Activated CD4-positive, alpha-beta memory T cell treated with anti-CD3 and anti-CD28 coated beads for 36 hours (primary cell): ENCODE measurements at regions not wholly inside any gene's neighbourhood (a gene's known extent, or its start where the extent isn't known, plus 50 kb on each side); places are given as distances from the start of the nearest gene placed in this dataset.
"Not testable (repeated sequence)": the region's sequence is repeated elsewhere in the genome, so short reads cannot be mapped to it uniquely, and the experiment has no call there.

ENCODE experiments used
- CTCF ChIA-PET: fragments of 350-600 bp; sonication (Branson Sonifier 250); formaldehyde crosslinking; loops from one replicate; lab custom pipeline; 2021; ENCODE audit warnings: antibody characterized with exemption, inconsistent platforms; lab: Charles Lee
- POLR2A ChIA-PET: fragments of 350-600 bp; sonication (Branson Sonifier 250); formaldehyde crosslinking; loops from one replicate; lab custom pipeline; 2021; ENCODE audit warnings: antibody characterized with exemption; lab: Charles Lee
- DNase-seq: peaks from one replicate; pipeline ENCODE4 v3.0.0-alpha.2; 2020
- H3K27ac Mint-ChIP-seq: one replicate; pipeline ENCODE4 v1.8.0; 2021; ENCODE audit warnings: mixed read lengths
- H3K27me3 Mint-ChIP-seq: one replicate; pipeline ENCODE4 v1.8.0; 2021; ENCODE audit warnings: mixed read lengths
- H3K36me3 Mint-ChIP-seq: one replicate; pipeline ENCODE4 v1.8.0; 2021; ENCODE audit warnings: mixed read lengths
- H3K4me1 Mint-ChIP-seq: one replicate; pipeline ENCODE4 v1.8.0; 2021; ENCODE audit warnings: low read depth, mixed read lengths
- H3K4me3 Mint-ChIP-seq: one replicate; pipeline ENCODE4 v1.8.0; 2021; ENCODE audit warnings: mild to moderate bottlenecking, mixed read lengths
- H3K9me3 Mint-ChIP-seq: one replicate; pipeline ENCODE4 v1.8.0; 2021; ENCODE audit warnings: mixed read lengths
- intact Hi-C: fragments of 100-400 bp; cut with micrococcal nuclease; formaldehyde crosslinking; loops from one replicate; pipeline ENCODE4 v1.15.1; 2023

DNA sequence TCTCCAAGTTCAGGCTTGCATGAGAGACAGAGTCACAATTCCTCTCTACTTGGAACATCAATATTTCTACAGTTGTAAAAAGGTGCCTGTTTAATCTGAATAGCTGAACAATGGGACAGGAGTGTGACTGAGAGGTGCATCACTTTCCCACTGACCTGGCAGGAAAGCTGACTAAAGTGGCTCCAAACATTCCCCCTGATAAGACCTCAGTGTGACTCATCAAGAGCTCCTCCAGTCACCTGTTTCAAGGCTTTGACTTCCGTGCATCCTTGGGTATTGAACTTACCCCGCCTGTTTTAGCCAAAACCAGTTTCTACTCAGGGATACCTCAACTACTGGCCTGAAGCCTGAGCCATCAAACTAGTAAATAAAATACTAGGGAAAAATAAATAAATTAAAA lies 453.9 kb upstream of the DDX18 start:
- Mint-ChIP-seq H3K27me3 (no peaks in the 10 kb centered on the region), H3K27ac (no peak overlapping the region), H3K36me3 (no peaks in the 10 kb centered on the region), H3K4me3 (no peak overlapping the region), H3K9me3 (no peaks in the 10 kb centered on the region), H3K4me1 (no peaks in the 10 kb centered on the region)
- intact Hi-C loops: no loop called here
- ChIA-PET POLR2A (no interaction called here), CTCF (no interaction called here)
- DNase-seq: no peak

DNA sequence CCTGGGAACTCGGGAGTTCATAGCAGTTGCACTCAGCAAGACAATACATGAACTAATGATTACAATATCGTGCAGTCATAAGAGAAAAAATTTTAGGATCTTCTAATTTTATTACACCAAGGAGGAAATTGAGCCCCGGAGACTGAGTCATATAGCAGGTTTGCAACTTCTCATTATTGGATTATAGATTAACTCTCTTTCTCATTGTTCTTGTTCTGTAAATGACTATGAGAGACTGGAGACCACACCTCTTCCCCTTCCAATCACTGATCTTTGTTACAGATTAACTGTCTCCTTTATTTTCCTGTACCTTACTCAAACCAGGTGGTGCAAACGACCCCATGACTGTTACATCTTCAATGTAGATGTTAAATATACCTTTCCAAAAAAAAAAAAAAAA lies 435.8 kb upstream of the DDX18 start:
- H3K4me1 Mint-ChIP-seq: no peaks in the 10 kb centered on the region
- DNase-seq: no peak
- ChIA-PET CTCF (no interaction called here), POLR2A (no interaction called here)
- H3K27me3 Mint-ChIP-seq: no peaks in the 10 kb centered on the region
- intact Hi-C loops: no loop called here
- no peaks in the 10 kb centered on the region for H3K36me3 Mint-ChIP-seq
- H3K4me3 Mint-ChIP-seq: no peak overlapping the region
- no peak overlapping the region for H3K27ac Mint-ChIP-seq
- H3K9me3 Mint-ChIP-seq: peaks cover 4% of the 10 kb centered on the region

DNA sequence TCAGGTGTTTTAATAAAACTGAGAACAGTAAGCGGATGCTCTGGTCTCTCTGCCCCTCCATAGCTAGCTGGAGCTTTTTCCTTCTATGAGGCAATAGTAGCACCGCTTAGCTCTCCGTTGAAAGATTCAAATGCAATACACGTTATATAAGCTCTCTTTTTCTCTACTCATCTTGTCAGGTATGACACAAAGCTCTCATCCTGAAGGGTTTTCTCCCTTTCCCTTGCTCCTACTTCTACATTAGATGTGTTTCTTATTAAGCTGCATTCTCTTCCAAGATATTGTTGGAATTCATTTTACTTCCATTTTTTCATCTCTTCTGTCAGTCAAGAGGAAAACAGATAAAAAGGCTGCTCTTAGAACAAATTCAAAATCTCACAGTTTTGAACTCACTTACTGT lies 434.6 kb upstream of the DDX18 start:
- ChIA-PET CTCF (no interaction called here), POLR2A (no interaction called here)
- Mint-ChIP-seq H3K36me3 (no peaks in the 10 kb centered on the region), H3K9me3 (peaks cover 4% of the 10 kb centered on the region), H3K27ac (no peak overlapping the region), H3K27me3 (no peaks in the 10 kb centered on the region), H3K4me1 (no peaks in the 10 kb centered on the region), H3K4me3 (no peak overlapping the region)
- intact Hi-C loops: no loop called here
- no peak for DNase-seq

DNA sequence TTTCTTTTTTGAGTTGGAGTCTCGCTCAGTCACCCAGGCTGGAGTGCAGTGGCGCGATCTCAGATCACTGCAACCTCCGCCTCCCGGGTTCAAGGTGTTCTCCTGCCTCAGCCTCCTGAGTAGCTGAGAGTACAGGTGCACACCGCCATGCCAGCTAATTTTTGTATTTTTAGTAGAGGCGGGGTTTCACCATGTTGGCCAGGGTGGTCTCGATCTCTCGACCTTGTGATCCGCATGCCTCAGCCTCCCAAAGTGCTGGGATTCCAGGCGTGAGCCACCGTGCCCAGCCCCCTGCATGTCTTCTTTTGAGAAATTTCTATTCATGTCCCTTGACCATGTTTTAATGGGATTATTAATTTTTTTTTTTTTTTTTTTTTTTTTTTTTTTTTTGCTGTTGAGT lies 430.5 kb upstream of the DDX18 start:
- H3K27me3 Mint-ChIP-seq, DNase-seq, H3K4me1 Mint-ChIP-seq, intact Hi-C loops, H3K27ac Mint-ChIP-seq, CTCF ChIA-PET, POLR2A ChIA-PET, H3K36me3 Mint-ChIP-seq, H3K4me3 Mint-ChIP-seq: not testable (repeated sequence)
- H3K9me3 Mint-ChIP-seq: peaks cover 17% of the 10 kb centered on the region

DNA sequence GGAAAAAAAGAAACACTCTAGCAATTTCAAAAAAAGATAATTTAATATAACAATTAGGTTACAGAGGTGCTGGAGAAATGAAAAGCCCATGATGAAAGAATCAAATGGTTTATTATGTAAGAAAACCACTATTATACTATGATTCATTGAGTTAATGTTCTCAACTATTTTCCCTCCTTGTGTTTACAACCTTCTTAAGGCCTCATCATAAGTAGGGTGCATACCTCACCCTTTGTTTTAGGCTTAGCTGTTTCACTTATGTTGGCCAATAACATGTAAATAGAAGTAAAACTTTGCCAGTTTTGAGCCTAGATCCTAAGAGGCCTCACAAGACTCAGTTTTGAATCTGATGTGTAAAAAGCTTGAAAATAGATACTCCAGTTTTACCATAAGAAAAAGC lies 418.3 kb upstream of the DDX18 start:
- no peaks in the 10 kb centered on the region for H3K27me3 Mint-ChIP-seq
- CTCF ChIA-PET: no interaction called here

DNA sequence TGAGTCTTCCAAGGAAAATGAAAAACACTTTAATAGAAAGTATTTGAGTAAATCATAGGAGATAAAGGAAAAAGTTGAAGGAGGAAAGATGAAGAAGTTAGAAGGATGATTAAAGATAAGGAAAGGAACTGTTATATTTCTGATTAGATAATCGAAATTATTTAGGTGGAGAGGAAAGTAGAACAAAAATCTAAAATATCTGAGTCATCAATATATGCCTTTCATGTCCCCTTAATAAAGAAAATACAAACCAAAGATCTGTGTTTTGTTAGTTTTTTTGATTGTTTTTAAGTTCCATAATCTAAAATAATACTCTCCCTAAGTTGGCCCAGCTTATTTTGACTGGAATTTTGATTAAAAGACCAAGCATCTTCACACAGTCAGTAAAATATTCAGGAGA lies 412.9 kb upstream of the DDX18 start:
- Mint-ChIP-seq H3K36me3 (no peaks in the 10 kb centered on the region), H3K27me3 (no peaks in the 10 kb centered on the region), H3K4me1 (no peaks in the 10 kb centered on the region), H3K4me3 (no peak overlapping the region), H3K9me3 (peaks cover 2% of the 10 kb centered on the region), H3K27ac (no peak overlapping the region)
- ChIA-PET CTCF (no interaction called here), POLR2A (no interaction called here)
- intact Hi-C loops: no loop called here
- DNase-seq: no peak

More for the DNA sequence above, 418.3 kb upstream of the DDX18 start:
- Mint-ChIP-seq H3K4me1 (no peaks in the 10 kb centered on the region), H3K36me3 (no peaks in the 10 kb centered on the region), H3K9me3 (no peaks in the 10 kb centered on the region), H3K4me3 (no peak overlapping the region), H3K27ac (no peak overlapping the region)
- POLR2A ChIA-PET: no interaction called here
- intact Hi-C loops: no loop called here
- no peak for DNase-seq

DNA sequence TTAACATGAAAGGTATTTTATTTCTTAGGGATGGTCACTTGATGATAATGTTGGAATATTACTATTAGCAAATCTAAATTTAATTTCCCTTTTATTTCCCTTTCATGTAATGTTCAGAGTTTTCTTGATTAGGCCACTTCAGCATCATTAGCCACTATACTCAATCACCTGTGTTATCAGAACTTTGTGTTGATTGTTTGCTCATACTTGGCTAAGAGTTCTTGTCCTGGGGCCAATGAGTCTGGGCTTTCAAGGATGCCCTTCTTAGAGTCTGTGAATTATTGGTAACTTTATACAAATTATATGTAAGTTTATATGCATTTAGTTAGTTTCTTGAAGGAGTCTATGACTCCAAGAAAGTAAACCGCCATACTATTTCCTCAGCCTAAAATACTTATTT lies 408.0 kb upstream of the DDX18 start:
- Mint-ChIP-seq H3K4me1 (no peaks in the 10 kb centered on the region), H3K36me3 (no peaks in the 10 kb centered on the region), H3K4me3 (no peak overlapping the region), H3K9me3 (peaks cover 7% of the 10 kb centered on the region), H3K27ac (no peak overlapping the region), H3K27me3 (no peaks in the 10 kb centered on the region)
- DNase-seq: no peak
- POLR2A ChIA-PET: no interaction called here
- intact Hi-C loops: no loop called here
- CTCF ChIA-PET: no interaction called here

DNA sequence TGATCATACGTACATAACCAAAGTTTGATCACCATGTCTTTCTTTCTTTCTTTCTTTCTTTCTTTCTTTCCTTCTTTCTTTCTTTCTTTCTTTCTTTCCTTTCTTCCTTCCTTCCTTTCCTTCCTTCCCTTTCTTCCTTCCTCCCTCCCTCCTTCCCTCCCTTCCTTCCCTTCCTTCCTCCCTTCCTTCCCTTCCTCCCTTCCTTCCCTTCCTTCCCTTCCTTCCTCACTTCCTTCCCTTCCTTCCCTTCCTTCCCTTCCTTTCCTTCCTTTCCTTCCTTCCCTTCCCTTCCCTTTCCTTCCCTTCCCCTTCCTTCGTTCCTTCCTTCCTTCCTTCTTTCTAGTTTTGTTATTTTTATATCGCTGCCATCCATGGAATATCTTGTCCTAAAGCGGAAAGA lies 406.7 kb upstream of the DDX18 start:
- Mint-ChIP-seq H3K9me3 (peaks cover 7% of the 10 kb centered on the region), H3K4me3 (no peak overlapping the region), H3K36me3 (no peaks in the 10 kb centered on the region), H3K27ac (no peak overlapping the region), H3K27me3 (no peaks in the 10 kb centered on the region), H3K4me1 (no peaks in the 10 kb centered on the region)
- CTCF ChIA-PET: no interaction called here
- POLR2A ChIA-PET: no interaction called here
- intact Hi-C loops: no loop called here
- no peak for DNase-seq

DNA sequence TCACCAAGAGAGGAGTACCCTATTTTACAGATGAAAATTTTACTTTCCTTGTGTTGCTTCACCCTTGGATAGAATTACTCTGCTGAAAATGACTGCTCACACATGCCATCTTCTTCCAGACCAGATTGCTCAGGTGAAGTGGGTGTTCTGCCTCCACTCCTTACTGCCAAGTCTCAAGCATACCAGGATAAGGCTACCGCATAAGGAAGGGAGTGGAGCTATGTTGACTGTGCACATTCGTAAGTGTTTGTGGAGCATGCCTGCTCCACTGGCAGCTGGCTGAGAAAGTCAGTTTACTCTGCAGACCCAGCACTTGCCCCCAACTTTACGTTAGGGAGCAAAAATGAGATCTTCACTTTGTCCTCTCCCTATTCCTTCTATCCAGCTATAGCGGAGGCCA lies 405.0 kb upstream of the DDX18 start:
- DNase-seq: no peak
- Mint-ChIP-seq H3K9me3 (peaks cover 7% of the 10 kb centered on the region), H3K27me3 (no peaks in the 10 kb centered on the region), H3K4me3 (no peak overlapping the region), H3K27ac (no peak overlapping the region), H3K36me3 (no peaks in the 10 kb centered on the region), H3K4me1 (no peaks in the 10 kb centered on the region)
- intact Hi-C loops: no loop called here
- POLR2A ChIA-PET: no interaction called here
- CTCF ChIA-PET: no interaction called here

DNA sequence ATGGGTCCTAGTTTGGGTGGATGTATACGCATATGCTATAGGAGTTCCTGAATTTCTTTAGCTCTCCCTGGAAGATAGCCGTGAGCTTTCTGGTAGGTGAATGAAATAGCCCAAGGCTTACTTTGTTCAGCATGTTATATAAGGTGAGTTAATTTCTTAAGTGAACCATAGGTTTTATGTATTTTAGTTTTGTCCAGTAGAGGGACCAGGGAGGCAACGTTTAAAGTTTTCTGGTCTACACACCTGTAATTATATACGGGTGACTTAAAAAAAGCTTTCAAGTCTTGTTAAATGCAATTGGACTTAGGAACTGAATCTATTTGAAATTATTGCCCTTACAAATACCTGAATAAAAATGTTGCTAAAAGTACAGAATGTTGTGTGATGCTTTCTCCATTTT lies 402.5 kb upstream of the DDX18 start:
- ChIA-PET POLR2A (no interaction called here), CTCF (no interaction called here)
- no peaks in the 10 kb centered on the region for H3K4me1 Mint-ChIP-seq
- H3K4me3 Mint-ChIP-seq: no peak overlapping the region
- H3K27ac Mint-ChIP-seq: no peak overlapping the region
- intact Hi-C loops: no loop called here
- no peak for DNase-seq
- H3K27me3 Mint-ChIP-seq: no peaks in the 10 kb centered on the region
- peaks cover 13% of the 10 kb centered on the region for H3K9me3 Mint-ChIP-seq
- H3K36me3 Mint-ChIP-seq: no peaks in the 10 kb centered on the region

DNA sequence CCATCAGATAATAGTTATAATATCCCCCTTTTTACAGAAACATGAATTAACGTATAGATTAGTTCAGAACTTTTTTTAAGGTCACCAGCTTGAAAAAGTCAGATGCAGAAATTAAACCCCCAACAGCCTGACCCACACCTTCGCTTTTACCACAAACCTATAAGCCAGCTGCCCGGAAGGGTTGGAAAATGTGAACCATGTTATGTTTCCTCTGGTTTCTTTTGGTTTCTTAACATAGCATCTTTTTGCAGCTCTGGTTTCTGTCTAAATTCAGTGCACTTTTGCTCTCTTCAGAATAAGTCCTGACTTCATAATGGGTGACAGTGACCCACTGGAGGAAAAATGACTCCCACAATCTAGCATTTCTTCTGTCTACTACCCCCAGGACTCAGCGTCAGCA lies 381.7 kb upstream of the DDX18 start:
- ChIA-PET POLR2A (no interaction called here), CTCF (no interaction called here)

DNA sequence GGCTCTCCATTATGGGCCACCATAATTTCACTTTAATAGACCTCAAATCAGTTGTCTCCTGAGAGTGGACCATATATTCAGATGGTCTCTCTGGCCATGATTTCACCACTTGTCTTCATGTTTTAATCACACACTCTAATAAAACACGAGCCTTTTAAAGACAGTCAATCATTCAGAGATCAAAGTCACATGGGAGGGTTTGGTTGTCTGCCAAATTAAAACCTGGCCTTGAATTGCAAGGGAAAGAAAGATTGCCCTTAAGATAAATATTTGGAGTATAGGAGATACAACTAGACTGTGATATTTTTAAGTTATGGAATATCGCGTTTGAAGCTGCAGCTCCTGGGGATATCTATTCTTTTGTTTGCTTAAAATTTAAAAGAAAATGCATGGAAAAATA lies 377.8 kb upstream of the DDX18 start:
- H3K4me3 Mint-ChIP-seq: no peak overlapping the region
- no peak for DNase-seq
- intact Hi-C loops: no loop called here
- H3K9me3 Mint-ChIP-seq: no peaks in the 10 kb centered on the region
- CTCF ChIA-PET: no interaction called here
- H3K27me3 Mint-ChIP-seq: no peaks in the 10 kb centered on the region
- H3K4me1 Mint-ChIP-seq: no peaks in the 10 kb centered on the region
- H3K36me3 Mint-ChIP-seq: no peaks in the 10 kb centered on the region
- H3K27ac Mint-ChIP-seq: no peak overlapping the region
- POLR2A ChIA-PET: no interaction called here

More for the DNA sequence above, 381.7 kb upstream of the DDX18 start:
- H3K36me3 Mint-ChIP-seq: no peaks in the 10 kb centered on the region
- DNase-seq: no peak
- no peaks in the 10 kb centered on the region for H3K4me1 Mint-ChIP-seq
- no peak overlapping the region for H3K4me3 Mint-ChIP-seq
- intact Hi-C loops: no loop called here
- H3K27ac Mint-ChIP-seq: no peak overlapping the region
- H3K9me3 Mint-ChIP-seq: no peaks in the 10 kb centered on the region
- no peaks in the 10 kb centered on the region for H3K27me3 Mint-ChIP-seq

DNA sequence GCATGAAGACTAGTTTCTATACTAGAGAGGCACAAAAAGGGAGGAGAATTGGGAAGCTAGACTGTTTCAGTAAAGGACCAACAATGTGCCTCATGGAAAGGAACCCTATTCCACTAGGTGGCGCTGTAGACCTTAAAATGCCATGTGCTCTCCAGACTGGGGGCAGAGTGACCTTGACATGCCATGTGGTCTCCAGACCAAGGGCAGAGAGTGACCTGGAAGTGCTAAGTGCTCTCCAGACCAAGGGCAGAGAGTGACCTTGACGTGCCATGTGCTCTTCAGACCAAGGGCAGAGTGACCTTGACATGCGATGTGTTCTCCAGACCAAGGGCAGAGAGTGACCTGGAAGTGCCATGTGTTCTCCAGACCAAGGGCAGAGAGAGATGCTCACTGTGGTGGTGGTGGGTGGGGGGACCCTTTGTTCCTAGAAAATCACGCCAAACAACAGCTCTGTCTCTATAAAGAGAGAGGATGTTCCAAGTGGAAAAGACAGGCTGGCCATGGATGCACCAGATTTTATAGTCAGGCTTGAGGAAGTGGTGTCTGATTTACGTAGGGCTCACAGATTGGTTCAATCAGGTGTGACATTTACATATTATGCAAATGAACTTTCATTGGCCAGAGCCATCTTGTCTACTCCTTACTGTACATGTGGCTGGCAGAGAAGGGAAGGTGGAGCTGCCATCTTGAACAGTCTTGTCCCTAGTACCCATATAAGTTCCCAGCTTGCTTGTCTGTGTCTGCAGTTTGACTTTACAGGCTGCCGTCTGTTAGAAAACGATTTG lies 344.0 kb upstream of the DDX18 start:
- peak; percentile 13 for DNase-seq
- Mint-ChIP-seq H3K4me1 (no peaks in the 10 kb centered on the region), H3K9me3 (peaks cover 13% of the 10 kb centered on the region), H3K27me3 (no peaks in the 10 kb centered on the region), H3K4me3 (no peak overlapping the region), H3K27ac (no peak overlapping the region), H3K36me3 (no peaks in the 10 kb centered on the region)
- CTCF ChIA-PET: interaction anchor here (1.1 to 1.3 kb wide), 2 partner anchors 315 to 533 kb away, joined by 4 to 5 read pairs; no protein-coding TSS in a partner anchor
- intact Hi-C loops: loop anchor here (5.0 to 10.0 kb wide), 2 partner anchors 302 to 534 kb away; no protein-coding TSS in a partner anchor
- POLR2A ChIA-PET: no interaction called here
